Activated T-cell treated with anti-CD3 and anti-CD28 coated beads for 48 hours (primary cell): ENCODE measurements at regions not wholly inside any gene's neighbourhood (a gene's known extent, or its start where the extent isn't known, plus 50 kb on each side); places are given as distances from the start of the nearest gene placed in this dataset.
A peak's percentile ranks its signal among the peaks of the same experiment; 100 is the strongest.
"Not testable (repeated sequence)": the region's sequence is repeated elsewhere in the genome, so short reads cannot be mapped to it uniquely, and the experiment has no call there.

Experiments
- DNase-seq: peaks from one replicate; pipeline ENCODE4 v3.0.0-alpha.2; 2020; ENCODE audit warnings: low read depth

DNA sequence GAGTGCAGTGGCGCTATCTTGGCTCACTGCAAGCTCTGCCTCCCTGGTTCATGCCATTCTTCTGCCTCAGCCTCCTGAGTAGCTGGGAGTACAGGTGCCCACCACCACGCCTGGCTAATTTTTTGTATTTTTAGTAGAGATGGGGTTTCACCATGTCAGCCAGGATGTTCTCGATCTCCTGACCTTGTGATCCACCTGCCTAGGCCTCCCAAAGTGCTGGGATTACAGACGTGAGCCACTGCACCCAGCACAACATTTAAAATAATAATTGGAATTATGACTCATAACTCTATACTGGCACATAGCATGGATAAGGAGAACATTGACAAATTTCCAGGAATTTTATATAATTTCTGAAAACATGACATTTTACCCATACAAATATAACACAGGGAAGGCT lies 54.2 kb downstream of the DBET start:
- not testable (repeated sequence) for DNase-seq

DNA sequence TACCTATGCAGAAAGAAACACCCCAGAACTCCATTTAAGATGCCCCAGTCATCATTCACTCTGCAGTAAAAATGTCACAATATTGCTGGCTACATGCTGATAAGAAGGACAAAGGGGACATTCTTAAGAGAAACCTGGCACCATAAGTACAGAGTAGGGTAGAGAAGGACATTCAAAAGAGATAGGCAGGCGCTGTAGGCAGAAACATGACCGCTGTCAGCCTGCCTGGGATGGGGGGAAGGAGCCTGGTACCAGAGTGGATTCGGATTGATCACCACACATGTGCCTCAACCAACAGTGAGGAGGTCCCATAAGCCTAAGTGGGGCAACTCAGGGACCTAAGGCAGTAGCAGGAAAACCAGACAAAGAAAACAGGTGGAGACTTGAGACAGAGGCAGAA lies 54.1 kb upstream of the DUX4 start:
- not testable (repeated sequence) for DNase-seq

DNA sequence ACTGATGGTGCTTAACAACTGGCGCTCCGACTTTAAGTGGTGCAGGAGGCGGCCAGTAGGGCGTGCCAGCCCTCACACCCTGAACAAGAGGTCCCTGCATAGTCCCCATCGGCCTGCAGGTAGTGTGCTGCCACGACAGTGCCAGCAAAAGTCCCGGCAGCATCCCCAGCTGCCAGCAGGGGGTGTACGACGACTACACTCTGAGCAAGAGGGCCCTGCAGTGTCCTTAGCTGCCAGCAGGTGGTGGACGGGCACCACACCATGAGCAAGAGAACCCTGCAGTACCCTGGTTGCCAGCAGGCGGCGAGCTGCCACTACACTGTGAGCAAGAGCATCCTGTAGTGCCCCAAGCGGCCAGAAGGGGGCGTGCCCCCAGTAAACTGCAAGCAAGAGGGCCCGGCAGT lies 53.5 kb upstream of the DUX4 start:
- DNase-seq = peak; percentile 40

DNA sequence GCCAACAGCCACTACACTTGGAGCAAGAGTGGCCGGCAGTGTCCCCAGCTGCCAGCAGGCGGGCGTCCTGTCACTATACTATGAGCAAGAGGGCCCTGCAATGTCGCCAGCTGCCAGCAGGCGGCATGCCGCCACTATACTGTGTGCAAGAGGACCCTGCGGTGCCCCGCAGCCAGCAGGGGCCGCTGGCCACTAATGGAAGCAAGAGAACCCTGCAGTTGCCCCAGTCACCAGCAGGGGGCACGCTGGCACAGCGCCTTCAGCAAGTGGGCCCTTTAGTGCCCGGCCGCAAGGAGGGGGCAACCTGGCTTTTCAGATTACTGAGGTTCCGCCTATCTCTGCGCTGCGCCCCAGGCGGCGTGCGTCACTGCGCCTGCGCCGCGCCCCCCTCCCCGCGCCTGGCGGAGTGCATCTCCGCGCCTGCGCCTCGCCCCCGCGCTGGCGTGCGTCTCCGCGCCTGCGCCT lies 53.0 kb upstream of the DUX4 start:
- DNase-seq = peak; percentile 30

DNA sequence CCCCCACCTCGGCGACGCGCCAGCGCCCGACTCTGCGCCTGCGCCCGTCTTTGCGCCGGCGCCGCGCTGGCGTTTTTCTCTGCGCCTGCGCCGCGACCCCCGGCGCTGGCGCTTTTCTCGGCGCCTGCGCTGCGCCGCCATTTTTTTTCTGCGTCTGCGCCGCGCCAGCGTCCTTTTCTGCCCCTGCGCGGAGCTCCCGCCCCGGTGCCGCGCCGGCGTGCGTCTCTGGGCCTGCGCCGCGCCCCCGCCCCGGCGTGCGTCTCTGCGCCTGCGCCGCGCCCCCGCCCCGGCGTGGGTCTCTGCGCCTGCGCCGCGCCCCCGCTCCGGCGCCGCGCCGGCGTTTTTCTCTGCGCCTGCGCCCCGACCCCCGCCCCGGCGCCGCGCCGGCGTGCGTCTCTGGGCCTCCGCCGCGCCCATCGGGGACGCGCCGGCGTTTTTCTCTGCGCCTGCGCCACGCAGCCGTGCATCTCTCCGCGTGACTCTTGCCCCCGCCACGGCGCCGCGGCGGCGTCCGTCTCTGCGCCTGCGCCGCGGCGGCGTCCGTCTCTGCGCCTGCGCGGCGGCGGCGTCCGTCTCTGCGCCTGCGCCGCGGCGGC lies 52.4 kb upstream of the DUX4 start:
- not testable (repeated sequence) for DNase-seq

DNA sequence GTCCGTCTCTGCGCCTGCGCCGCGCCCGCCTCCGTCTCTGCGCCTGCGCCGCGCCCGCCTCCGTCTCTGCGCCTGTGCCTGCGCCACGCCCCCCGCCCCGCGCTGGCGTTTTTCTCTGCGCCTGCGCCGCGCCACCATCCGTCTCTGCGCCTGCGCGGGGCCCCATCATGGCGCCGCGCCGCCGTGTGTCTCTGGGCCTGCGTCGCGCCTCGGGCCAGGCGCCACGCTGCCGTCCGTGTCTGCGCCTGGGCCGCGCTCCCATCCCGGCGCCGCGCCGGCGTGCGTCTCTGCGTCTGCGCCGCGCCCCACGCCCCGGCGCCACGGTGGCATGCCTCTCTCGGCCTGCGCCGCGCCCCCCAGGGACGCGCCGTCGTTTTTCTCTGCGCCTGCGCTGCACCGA lies 51.8 kb upstream of the DUX4 start:
- no peak for DNase-seq

DNA sequence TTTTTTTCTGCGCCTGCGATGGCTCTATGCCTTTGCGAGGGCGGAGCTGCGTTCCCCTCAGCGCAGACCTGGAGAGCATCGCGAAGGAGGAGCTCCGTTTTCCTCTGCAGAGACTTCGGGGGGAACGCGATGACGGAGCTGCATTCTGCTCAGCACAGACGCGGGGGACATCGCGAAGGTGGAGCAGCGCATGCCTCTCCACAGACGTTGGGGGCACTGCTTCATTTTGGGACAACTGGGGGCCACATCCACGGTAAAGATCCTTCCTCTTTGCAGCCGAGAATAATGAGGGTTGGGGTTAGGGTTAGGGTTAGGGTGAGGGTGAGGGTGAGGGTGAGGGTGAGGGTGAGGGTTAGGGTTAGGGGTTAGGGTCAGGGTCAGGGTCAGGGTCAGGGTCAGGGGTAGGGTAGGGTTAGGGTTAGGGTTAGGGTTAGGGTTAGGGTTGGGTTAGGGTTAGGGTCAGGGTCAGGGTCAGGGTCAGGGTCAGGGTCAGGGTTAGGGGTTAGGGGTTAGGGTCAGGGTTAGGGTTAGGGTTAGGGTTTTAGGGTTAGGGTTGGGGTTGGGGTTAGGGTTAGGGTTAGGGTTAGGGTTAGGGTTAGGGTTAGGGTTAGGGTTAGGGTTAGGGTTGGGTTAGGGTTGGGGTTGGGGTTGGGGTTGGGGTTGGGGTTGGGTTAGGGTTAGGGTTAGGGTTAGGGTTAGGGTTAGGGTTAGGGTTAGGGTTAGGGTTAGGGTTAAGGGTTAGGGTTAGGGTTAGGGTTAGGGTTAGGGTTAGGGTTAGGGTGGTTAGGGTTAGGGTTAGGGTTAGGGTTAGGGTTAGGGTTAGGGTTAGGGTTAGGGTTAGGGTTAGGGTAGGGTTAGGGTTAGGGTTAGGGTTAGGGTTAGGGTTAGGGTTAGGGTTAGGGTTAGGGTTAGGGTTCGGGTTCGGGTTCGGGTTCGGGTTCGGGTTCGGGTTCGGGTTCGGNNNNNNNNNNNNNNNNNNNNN lies 51.1 kb upstream of the DUX4 start:
- DNase-seq = not testable (repeated sequence)
